HEK293 (cell line): ENCODE measurements at regions not wholly inside any gene's neighbourhood (a gene's known extent, or its start where the extent isn't known, plus 50 kb on each side); places are given as distances from the start of the nearest gene placed in this dataset.

Experiments used
- CTCF ChIA-PET: fragments of 350-600 bp; formaldehyde crosslinking; extraction: SDS; loops from one replicate; lab custom pipeline; 2021; ENCODE audit warnings: antibody characterized with exemption; lab: Yijun Ruan, JAX
- POLR2A ChIA-PET: fragments of 300-600 bp; formaldehyde crosslinking; extraction: SDS; loops from one replicate; lab custom pipeline; 2020; ENCODE audit warnings: antibody characterized with exemption, inconsistent platforms; lab: Yijun Ruan, JAX
- H3K27ac ChIP-seq: fragments of 200-500 bp; sonication (Bioruptor generic); 2 replicates; pipeline ENCODE4 v1.5.1; 2014; ENCODE audit warnings: low read depth, low read length, control low read depth, inconsistent platforms; ENCODE audit errors: extremely low read depth
- H3K36me3 ChIP-seq, 2 experiments: fragments of 200-500 bp in 1 of 2; sonication (Bioruptor generic) in 1 of 2; 1 replicate in 1 of 2; 2 replicates in 1 of 2; pipeline ENCODE4 v1.5.1; 2014 to 2017; ENCODE audit warnings: inconsistent platforms in 2 of 2, low read length in 2 of 2; ENCODE audit not compliant: control insufficient read depth in 2 of 2, insufficient read depth in 1 of 2
- H3K4me1 ChIP-seq: fragments of 200-500 bp; sonication (Bioruptor generic); 2 replicates; pipeline ENCODE4 v1.5.1; 2014; ENCODE audit warnings: mild to moderate bottlenecking, low read length, inconsistent platforms; ENCODE audit not compliant: control insufficient read depth, insufficient read depth
- H3K4me3 ChIP-seq: 2 replicates; pipeline ENCODE4 v1.5.1; 2011; ENCODE audit warnings: low read depth, mild to moderate bottlenecking, control low read depth, low read length, moderate library complexity
- H3K9me3 ChIP-seq: fragments of 200-500 bp; sonication (Bioruptor generic); 2 replicates; pipeline ENCODE4 v1.5.1; 2014; ENCODE audit warnings: low read depth, low read length, inconsistent platforms; ENCODE audit not compliant: control insufficient read depth, insufficient read depth
- ELK4 ChIP-seq: IDR thresholded peaks from 2 replicates; pipeline ENCODE4 v1.6.1; 2011; ENCODE audit warnings: mild to moderate bottlenecking, low read depth, low read length, borderline replicate concordance
- GFI1B ChIP-seq: fragments of 450-650 bp; formaldehyde crosslinking; IDR thresholded peaks from 2 replicates; pipeline ENCODE4 v1.5.1; 2016; ENCODE audit warnings: missing biosample characterization, missing genetic modification characterization
- GLI4 ChIP-seq: fragments of 450-650 bp; formaldehyde crosslinking; IDR thresholded peaks from 2 replicates; pipeline ENCODE4 v1.5.1; 2016; ENCODE audit warnings: missing biosample characterization, missing genetic modification characterization
- PRDM6 ChIP-seq: fragments of 450-650 bp; formaldehyde crosslinking; IDR thresholded peaks from 2 replicates; pipeline ENCODE4 v1.5.1; 2017; ENCODE audit warnings: missing biosample characterization, missing genetic modification characterization
- ZBTB10 ChIP-seq: fragments of 450-650 bp; formaldehyde crosslinking; IDR thresholded peaks from 2 replicates; pipeline ENCODE4 v1.5.1; 2016; ENCODE audit warnings: missing biosample characterization, missing genetic modification characterization
- ZNF121 ChIP-seq: fragments of 450-650 bp; formaldehyde crosslinking; IDR thresholded peaks from 2 replicates; pipeline ENCODE4 v1.5.1; 2016; ENCODE audit warnings: missing biosample characterization, missing genetic modification characterization
- ZNF18 ChIP-seq: fragments of 450-650 bp; formaldehyde crosslinking; IDR thresholded peaks from 2 replicates; pipeline ENCODE4 v1.5.1; 2016; ENCODE audit warnings: missing biosample characterization, missing genetic modification characterization
- ZNF19 ChIP-seq: fragments of 450-650 bp; formaldehyde crosslinking; IDR thresholded peaks from 2 replicates; pipeline ENCODE4; 2016; ENCODE audit warnings: missing biosample characterization, missing genetic modification characterization, low read depth
- ZNF2 ChIP-seq: fragments of 450-650 bp; formaldehyde crosslinking; IDR thresholded peaks from 2 replicates; pipeline ENCODE4 v1.5.1; 2016; ENCODE audit warnings: missing biosample characterization, missing genetic modification characterization
- ZNF280C ChIP-seq: fragments of 450-650 bp; formaldehyde crosslinking; IDR thresholded peaks from 2 replicates; pipeline ENCODE4 v1.5.1; 2016; ENCODE audit warnings: missing biosample characterization, missing genetic modification characterization
- ZNF302 ChIP-seq: fragments of 450-650 bp; formaldehyde crosslinking; IDR thresholded peaks from 2 replicates; pipeline ENCODE4 v1.5.1; 2016; ENCODE audit warnings: missing biosample characterization, missing genetic modification characterization, low read depth
- ZNF518A ChIP-seq: fragments of 450-650 bp; formaldehyde crosslinking; conservative IDR thresholded peaks from 2 replicates; pipeline ENCODE4 v1.5.1; 2016; ENCODE audit warnings: low read depth, missing biosample characterization, missing genetic modification characterization
- ZNF549 ChIP-seq: fragments of 450-650 bp; IDR thresholded peaks from 2 replicates; pipeline ENCODE4 v1.5.1; 2018; ENCODE audit warnings: missing biosample characterization, missing genetic modification characterization, mild to moderate bottlenecking, inconsistent platforms, moderate library complexity
- ZNF785 ChIP-seq: fragments of 450-650 bp; formaldehyde crosslinking; IDR thresholded peaks from 2 replicates; pipeline ENCODE4 v1.5.1; 2016; ENCODE audit warnings: missing biosample characterization, missing genetic modification characterization

GRCh38 chr15:39451121-39451688 lies 129.7 kb upstream of the THBS1 start:
- Histone ChIP-seq H3K36me3 (no peaks in the 10 kb centered on the region), H3K4me1 (0 out of 2 replicates have a peak, but pooled peaks cover 2% of the 10 kb centered on the region), H3K27ac (no peak overlapping the region), H3K4me3 (no peak overlapping the region), H3K9me3 (no peaks in the 10 kb centered on the region)
- ChIA-PET CTCF (interaction anchor here (0.7 kb wide), 1 partner anchor 11 kb away, joined by 3 read pairs; no protein-coding TSS in a partner anchor), POLR2A (no interaction called here)
- 0 out of 2 replicates have a peak, but pooled peaks have one; percentile 32 for TF ChIP-seq PRDM6 (tag by site-specific recombination)
- no peak for TF ChIP-seq ZNF2 (tag by site-specific recombination)
- TF ChIP-seq ZNF280C = no peak

GRCh38 chr15:39451871-39452270 lies 129.0 kb upstream of the THBS1 start:
- Histone ChIP-seq H3K27ac (no peak overlapping the region), H3K4me1 (0 out of 2 replicates have a peak, but pooled peaks cover 2% of the 10 kb centered on the region), H3K4me3 (no peak overlapping the region), H3K9me3 (no peaks in the 10 kb centered on the region), H3K36me3 (no peaks in the 10 kb centered on the region)
- TF ChIP-seq ZBTB10 (tag by site-specific recombination) (no peak), ZNF518A (no peak), ZNF549 (no peak), ZNF121 (tag by site-specific recombination) (no peak), ELK4 (no peak), ZNF302 (tag by site-specific recombination) (no peak), ZNF18 (no peak), ZNF19 (no peak), GFI1B (tag by site-specific recombination) (no peak), ZNF785 (tag by site-specific recombination) (no peak), GLI4 (no peak)
- ChIA-PET CTCF (no interaction called here), POLR2A (no interaction called here)
